Testis (tissue), 2 donors: ENCODE measurements at regions not wholly inside any gene's neighbourhood (a gene's known extent, or its start where the extent isn't known, plus 50 kb on each side); places are given as distances from the start of the nearest gene placed in this dataset.

Source experiments
- DNase-seq: peaks from one replicate; pipeline ENCODE4 v3.0.0-alpha.2; 2019
- H3K27ac ChIP-seq, 2 donors: fragments of 200-600 bp; sonication (generic); one replicate each; pipeline ENCODE4 v1.5.1; 2019
- H3K27me3 ChIP-seq: fragments of 200-600 bp; sonication (generic); one replicate; pipeline ENCODE4 v1.5.1; 2019
- H3K36me3 ChIP-seq: fragments of 200-600 bp; sonication (generic); one replicate; pipeline ENCODE4 v1.5.1; 2017; ENCODE audit warnings: low read depth; ENCODE audit errors: missing control alignments
- H3K4me1 ChIP-seq: fragments of 200-600 bp; sonication (generic); one replicate; pipeline ENCODE4 v1.5.1; 2019
- H3K4me3 ChIP-seq, 2 donors: fragments of 200-600 bp; sonication (generic); one replicate each; pipeline ENCODE4 v1.5.1; 2017 to 2019
- H3K9me3 ChIP-seq: fragments of 200-600 bp; sonication (generic); one replicate; pipeline ENCODE4 v1.5.1; 2017
- CTCF ChIP-seq, 3 experiments: fragments of 450-650 bp in 2 of 3; fragments of 200-600 bp in 1 of 3; sonication (generic) in 1 of 3; IDR thresholded peaks; one replicate each; pipeline ENCODE4 v1.5.1; 2016 to 2019; ENCODE audit warnings: antibody characterized with exemption in 3 of 3, mild to moderate bottlenecking in 2 of 3, moderate library complexity in 1 of 3
- POLR2A ChIP-seq: fragments of 450-650 bp; IDR thresholded peaks from one replicate; pipeline ENCODE4 v1.6.1; 2017; ENCODE audit warnings: antibody characterized with exemption, mild to moderate bottlenecking, moderate library complexity
- WGBS, 2 donors: methylation state at CpG; one replicate each; pipeline ENCODE4 v1.1.5; 2018; 5-methylcytosine and 5-hydroxymethylcytosine counted together
- intact Hi-C: fragments of 100-400 bp; cut with DNase I; formaldehyde crosslinking; loops from one replicate; pipeline ENCODE4 v1.15.1; 2023; ENCODE audit warnings: low total_unique reads

- H3K27ac ChIP-seq, result no peak overlapping the region
Observed at GRCh38 chr4:14518136-14518535, 484.1 kb upstream of the CPEB2 start.

GRCh38 chr4:14520171-14520570 is 482.1 kb upstream of the CPEB2 start:
- Histone ChIP-seq H3K4me1 (no peaks in the 10 kb centered on the region), H3K36me3 (no peaks in the 10 kb centered on the region), H3K27ac (no peak overlapping the region), H3K4me3 (no peak overlapping the region), H3K9me3 (no peaks in the 10 kb centered on the region), H3K27me3 (no peaks in the 10 kb centered on the region)
- WGBS, 2 donors, result 83 to 91% methylated on average over 1 of the region's 1 CpG
- intact Hi-C loops, result no loop called here
- TF ChIP-seq POLR2A (no peak), CTCF (IDR thresholded peaks at IDR 0.05) (no peak)
- no peak for DNase-seq

More at GRCh38 chr4:14518136-14518535, 484.1 kb upstream of the CPEB2 start:
- Histone ChIP-seq H3K27me3 (no peaks in the 10 kb centered on the region), H3K36me3 (no peaks in the 10 kb centered on the region), H3K4me1 (no peaks in the 10 kb centered on the region), H3K9me3 (no peaks in the 10 kb centered on the region), H3K4me3 (no peak overlapping the region)
- DNase-seq, result no peak
- intact Hi-C loops, result no loop called here
- TF ChIP-seq CTCF (IDR thresholded peaks at IDR 0.05) (no peak), POLR2A (no peak)
- WGBS, 2 donors, result 40 to 49% methylated on average over 2 of the region's 2 CpGs

GRCh38 chr4:14524276-14524675 is 478.0 kb upstream of the CPEB2 start:
- 85 to 92% methylated on average over 1 of the region's 1 CpG for WGBS, 2 donors
- H3K9me3 ChIP-seq, result no peaks in the 10 kb centered on the region
- no peaks in the 10 kb centered on the region for H3K4me1 ChIP-seq
- no peak overlapping the region for H3K27ac ChIP-seq
- no peak overlapping the region for H3K4me3 ChIP-seq
- no peaks in the 10 kb centered on the region for H3K27me3 ChIP-seq
- no peak for DNase-seq
- no peak for TF ChIP-seq CTCF (IDR thresholded peaks at IDR 0.05)
- TF ChIP-seq POLR2A, result no peak
- intact Hi-C loops, result no loop called here
- H3K36me3 ChIP-seq, result no peaks in the 10 kb centered on the region

- no peaks in the 10 kb centered on the region for H3K9me3 ChIP-seq
- no peak for DNase-seq
- H3K36me3 ChIP-seq, result no peaks in the 10 kb centered on the region
- H3K4me1 ChIP-seq, result no peaks in the 10 kb centered on the region
- no peak overlapping the region for H3K4me3 ChIP-seq
- intact Hi-C loops, result no loop called here
- 78 to 98% methylated on average over 2 of the region's 2 CpGs for WGBS, 2 donors
- no peak overlapping the region for H3K27ac ChIP-seq
- no peaks in the 10 kb centered on the region for H3K27me3 ChIP-seq
- TF ChIP-seq POLR2A (no peak), CTCF (IDR thresholded peaks at IDR 0.05) (no peak)
Observed at GRCh38 chr4:14528918-14529317, 473.4 kb upstream of the CPEB2 start.

GRCh38 chr4:14529653-14530052 is 472.6 kb upstream of the CPEB2 start:
- TF ChIP-seq CTCF (IDR thresholded peaks at IDR 0.05) (no peak), POLR2A (no peak)
- WGBS, 2 donors, result 66 to 80% methylated on average over 4 of the region's 4 CpGs
- no peak for DNase-seq
- no peaks in the 10 kb centered on the region for H3K9me3 ChIP-seq
- no peak overlapping the region for H3K4me3 ChIP-seq
- no peak overlapping the region for H3K27ac ChIP-seq
- no peaks in the 10 kb centered on the region for H3K4me1 ChIP-seq
- no peaks in the 10 kb centered on the region for H3K27me3 ChIP-seq
- intact Hi-C loops, result no loop called here
- H3K36me3 ChIP-seq, result no peaks in the 10 kb centered on the region
